GM18858 (cell line): ENCODE measurements at regions not wholly inside any gene's neighbourhood (a gene's known extent, or its start where the extent isn't known, plus 50 kb on each side); places are given as distances from the start of the nearest gene placed in this dataset.

Source experiments
- ATAC-seq: cut with Tn5 transposase; IDR thresholded peaks from one replicate; pipeline ENCODE4 v1.9.1; 2021; ENCODE audit not compliant: unreplicated experiment

- ATAC-seq: no peak
These were observed 130.1 kb downstream of the C9orf50 start for GRCh38 chr9:129490583-129491486.

GRCh38 chr9:129489838-129490582 is 130.9 kb downstream of the C9orf50 start:
- no peak for ATAC-seq

DNA sequence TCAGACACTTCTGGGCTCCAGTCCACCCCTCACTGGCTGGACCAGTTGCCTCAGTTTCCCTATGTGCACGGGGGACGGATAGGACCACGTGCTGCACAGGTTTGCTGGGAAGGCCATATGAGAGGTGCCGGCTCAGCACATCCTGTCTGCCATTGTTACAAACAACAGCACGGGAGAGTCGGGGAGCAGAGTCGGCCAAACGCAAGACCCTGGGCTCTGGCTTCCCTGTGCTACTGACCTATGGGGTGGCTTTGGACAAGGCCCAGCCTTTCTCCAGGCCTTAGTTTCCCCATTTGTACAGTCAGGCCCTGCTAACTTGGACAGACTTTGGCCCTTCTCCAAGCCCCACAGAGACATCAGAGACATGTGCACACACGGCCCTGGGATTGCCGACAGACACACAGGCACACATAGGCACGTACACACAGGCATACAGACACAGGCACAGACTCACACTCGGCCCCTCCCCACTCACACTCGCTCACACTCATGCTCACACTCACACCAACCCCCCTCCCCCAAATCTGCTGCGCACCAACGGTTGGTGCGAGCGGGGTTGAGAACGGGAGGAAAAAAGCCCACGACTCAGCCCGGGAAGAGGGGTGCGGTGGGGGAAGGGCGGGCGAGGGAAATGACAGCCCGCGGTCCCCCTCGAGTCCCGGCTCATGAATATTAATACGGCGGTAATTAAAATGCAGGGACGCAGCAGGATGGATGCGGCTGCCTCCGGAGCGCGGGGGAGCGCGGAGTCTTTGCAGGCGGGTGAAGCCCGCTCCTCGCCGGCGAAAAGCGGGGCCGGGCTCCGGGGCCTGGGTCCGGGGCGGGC is 133.0 kb downstream of the C9orf50 start:
- no peak for ATAC-seq

DNA sequence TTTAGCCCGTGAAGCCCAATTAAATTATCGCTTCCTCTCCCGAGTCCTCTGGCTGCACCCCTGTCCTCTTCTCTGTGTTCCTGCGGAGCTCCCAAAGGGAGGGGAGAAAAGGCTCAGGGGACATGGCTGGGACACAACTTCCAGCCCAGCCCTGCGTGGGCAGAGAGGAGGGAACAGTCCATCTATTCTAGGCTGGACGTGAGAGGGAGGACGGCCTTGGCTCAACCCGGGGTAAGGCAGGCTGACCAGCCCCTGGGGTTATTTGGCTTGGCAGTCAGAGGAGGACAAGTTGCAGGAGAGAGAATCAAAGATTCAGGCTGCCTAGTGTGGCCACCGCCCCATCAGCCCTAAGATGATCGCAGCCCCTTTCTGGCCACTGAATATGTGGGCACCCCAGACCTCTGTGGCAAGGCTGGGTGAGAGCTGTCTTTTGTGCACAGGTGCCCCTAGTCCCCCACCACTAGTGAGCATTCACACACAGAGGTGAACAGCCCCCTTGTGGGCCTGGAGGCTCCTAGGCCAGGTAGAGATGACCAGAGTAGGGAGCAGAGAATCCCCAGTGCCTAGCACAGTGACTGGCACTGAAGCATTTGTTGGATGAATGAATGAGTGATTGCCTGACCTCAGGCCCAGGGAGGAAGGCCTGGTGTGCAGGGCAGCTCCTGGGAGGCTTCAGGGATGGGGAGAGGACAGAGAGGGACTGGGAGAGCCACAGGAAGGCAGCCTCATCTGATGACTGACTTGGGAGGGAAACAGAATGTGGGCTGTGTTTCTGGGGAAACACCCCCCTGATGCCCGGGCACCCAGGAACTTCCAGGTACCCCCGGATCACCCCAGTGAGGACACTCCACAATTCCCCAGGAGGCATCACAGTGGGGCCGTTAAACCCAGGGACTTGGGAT is 133.9 kb downstream of the C9orf50 start:
- ATAC-seq: no peak

- no peak for ATAC-seq
These were observed 135.6 kb downstream of the C9orf50 start for GRCh38 chr9:129485145-129485774.

DNA sequence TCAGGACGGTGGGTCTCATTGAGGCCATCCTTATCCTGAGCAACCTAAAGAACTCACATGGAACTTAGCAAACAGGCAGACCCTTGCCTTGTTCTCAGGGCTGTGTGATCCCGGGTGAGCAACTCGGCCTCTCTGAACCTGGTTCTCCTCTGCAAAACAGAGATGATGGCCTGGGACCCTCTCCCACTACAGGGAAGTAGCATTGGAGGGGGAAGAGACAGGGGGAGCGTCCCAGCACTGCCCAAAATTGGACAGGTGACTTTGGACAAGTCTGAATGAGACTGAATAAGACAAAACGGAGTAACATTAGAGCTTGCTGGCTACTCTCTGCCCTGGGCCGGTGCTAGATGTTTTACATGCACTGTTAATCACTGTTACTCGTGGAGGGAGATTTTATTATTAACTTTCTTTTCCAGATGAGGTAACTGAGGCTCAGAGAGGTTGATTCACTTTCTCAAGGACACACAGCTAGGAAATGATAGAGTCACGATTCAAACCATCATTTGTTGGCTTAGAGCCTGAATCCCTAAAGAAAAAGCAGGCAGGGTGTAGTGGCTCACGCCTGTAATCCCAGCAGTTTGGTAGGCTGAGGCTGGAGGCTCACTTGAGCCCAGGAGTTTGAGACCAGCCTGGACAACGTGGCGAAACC is 136.4 kb downstream of the C9orf50 start:
- ATAC-seq: no peak

GRCh38 chr9:129483415-129484351 is 137.2 kb downstream of the C9orf50 start:
- no peak for ATAC-seq

GRCh38 chr9:129482521-129483414 is 138.1 kb downstream of the C9orf50 start:
- no peak for ATAC-seq

DNA sequence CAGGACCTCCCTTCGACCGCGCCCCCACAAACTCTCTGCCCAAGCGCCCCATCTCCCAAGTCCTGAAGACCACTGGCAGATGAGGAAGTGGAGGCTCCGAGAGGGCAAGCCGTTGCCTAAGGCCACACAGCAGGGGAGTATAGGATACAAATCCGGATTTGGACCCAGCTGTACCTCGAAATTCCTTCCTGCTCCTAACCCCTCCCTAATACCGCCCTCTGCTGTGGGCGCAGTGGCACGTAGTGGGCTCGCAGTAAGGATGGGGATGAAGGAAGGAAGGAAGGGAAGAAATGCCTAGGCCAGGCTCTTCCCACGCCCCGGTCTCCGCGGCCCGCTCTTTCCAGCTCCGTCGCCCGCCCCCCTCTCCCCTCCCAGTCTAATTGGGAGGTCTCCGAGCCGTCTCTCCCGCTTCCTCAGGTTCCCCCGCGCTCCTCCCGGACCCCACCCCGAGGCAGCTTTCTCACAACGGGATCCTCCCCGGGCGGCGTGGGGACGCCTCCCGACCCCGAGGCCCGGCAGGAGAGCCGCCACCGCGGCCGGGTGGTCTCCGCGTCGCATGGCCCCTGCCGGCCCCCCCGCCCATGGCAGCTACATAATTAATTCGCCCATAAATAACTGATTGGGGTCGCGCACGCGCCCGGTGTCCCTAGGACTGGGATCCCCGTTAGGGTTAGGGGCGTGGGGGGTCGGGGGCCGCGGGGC is 138.9 kb downstream of the C9orf50 start:
- ATAC-seq: no peak

GRCh38 chr9:129481424-129481809 is 139.5 kb downstream of the C9orf50 start:
- no peak for ATAC-seq

GRCh38 chr9:129480745-129481144 is 140.2 kb downstream of the C9orf50 start:
- ATAC-seq: no peak

DNA sequence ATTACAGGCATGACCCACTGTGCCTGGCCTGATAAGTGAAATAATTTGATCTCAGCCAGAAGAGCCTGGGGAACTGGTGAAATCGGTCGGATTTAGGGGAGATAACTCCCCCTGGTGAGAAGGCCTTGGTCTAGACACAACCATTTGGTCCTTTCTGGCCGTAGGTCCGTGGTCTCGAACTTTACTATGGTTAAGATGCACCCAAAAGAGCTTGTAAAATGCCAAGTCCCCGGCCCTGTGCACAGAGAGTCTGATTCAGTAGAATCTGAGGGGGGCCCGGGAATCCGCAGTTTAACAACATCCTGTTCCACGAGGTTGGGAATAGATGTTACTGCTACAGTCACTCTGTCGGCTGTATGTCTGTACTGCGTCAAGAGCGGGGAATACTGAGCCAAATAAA is 140.7 kb downstream of the C9orf50 start:
- ATAC-seq: no peak

DNA sequence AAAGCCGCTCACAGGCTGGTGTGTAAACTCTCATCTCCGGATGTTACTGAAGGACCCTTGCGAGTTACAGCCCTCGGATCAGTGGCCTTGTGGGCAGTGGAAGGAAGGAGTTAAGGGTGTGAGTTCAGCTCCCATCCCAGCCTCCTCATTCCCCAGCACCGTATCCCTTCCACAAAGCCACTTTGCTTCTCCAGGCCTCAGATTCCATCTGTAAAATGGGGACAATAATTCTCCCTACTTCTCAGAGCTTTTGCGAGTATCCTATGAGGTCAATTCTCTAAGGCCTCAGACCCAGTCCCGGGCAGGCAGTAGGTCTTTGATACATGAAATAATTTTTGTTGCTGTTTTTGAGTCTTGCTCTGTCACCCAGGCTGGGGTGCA is 141.3 kb downstream of the C9orf50 start:
- no peak for ATAC-seq

DNA sequence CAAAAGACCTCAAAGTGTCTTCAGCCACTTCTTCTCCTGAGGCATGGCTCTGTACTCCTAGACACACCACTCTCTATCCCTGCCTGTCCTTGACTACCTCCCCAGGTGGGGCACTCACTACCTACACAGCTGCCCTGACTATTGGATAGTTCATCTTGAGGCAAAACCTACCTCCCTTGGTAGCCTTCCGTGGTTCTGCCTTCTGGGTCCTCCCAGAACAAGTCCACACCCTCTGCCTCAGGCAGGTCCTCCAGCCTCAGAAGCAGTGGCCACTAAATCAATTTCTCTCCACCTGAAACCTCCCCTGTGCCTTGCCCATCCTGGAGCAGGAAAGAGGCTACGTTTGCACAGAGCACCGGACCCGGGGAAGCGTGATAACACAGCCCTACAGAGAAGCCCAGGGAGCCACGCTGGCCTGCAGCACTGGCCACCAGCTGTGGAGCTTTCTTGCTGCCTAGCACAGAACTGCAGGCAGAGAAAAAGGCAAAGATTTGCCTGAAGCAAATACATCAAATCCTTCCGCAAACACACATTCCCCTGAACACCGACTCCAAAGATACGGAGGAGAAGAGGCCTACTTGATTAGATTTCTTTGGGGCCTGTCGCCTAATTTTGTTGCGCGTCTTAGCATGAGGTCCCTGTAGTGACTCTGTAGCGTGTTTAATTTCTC is 141.8 kb downstream of the C9orf50 start:
- ATAC-seq: no peak

DNA sequence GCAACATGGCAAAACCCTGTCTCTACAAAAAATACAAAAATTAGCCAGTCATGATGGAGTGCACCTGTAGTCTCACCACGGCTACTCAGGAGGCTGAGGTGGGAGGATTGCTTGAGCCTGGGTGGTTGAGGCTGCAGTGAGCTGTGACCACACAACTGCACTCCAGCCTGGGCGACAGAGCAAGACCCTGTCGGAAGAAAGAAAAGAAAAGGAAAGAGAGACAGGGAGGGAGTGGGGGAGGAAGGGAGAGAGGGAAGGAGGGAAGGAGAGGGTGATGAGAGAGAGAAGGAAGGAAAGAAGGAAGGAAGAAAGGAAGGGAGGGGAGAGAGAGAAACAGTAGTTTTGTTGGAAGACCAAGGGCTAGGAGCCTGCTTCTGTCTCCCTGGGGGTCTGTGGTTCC is 142.4 kb downstream of the C9orf50 start:
- no peak for ATAC-seq
